PC-9 (cell line): ENCODE measurements at regions not wholly inside any gene's neighbourhood (a gene's known extent, or its start where the extent isn't known, plus 50 kb on each side); places are given as distances from the start of the nearest gene placed in this dataset.

Experiments
- CTCF ChIP-seq: fragments of 200-600 bp; sonication (generic); conservative IDR thresholded peaks from 2 replicates; pipeline ENCODE4 v1.6.1; 2017; ENCODE audit warnings: mixed run types, antibody characterized with exemption, mild to moderate bottlenecking, moderate library complexity
- EZH2 ChIP-seq: fragments of 200-600 bp; sonication (generic); IDR thresholded peaks from 2 replicates; pipeline ENCODE4 v1.8.0; 2017; ENCODE audit warnings: antibody characterized with exemption, low read depth

GRCh38 chr5:114702731-114703130 is 340.9 kb downstream of the KCNN2 start:
- TF ChIP-seq CTCF (no peak), EZH2 (no peak)
